ENCODE measurements at regions not wholly inside any gene's neighbourhood (a gene's known extent, or its start where the extent isn't known, plus 50 kb on each side); places are given as distances from the start of the nearest gene placed in this dataset.

DNA sequence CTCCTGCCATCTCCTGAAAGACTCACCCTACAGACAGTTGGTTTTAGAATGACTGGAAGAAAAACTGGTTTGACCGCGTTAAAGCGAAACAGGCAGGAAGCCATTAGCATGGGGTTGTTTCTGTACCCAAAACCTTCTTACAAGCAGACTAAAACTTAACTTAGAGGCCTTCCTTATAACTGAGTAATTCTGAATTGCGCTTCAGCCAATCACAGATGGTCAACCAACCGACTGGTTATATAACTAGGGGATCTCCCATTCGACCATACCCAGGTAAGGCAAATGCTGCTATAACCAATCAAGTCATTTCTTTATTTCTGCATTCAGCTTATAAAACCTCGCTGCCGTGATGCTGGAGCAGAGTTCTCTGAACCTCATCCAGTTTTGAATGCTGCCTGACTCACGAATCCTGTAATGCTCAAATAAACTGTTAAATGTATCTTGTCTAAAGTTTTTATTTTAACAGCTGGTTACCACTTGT, 87.8 kb upstream of the DRD2 start:
- TF ChIP-seq POLR2AphosphoS5 (IDR thresholded peaks at IDR 0.05; ENCODE audit: low read depth, low read length) (no peak), CTCF (IDR thresholded peaks at IDR 0.05) (no peak), TCF7L2 (IDR thresholded peaks at IDR 0.05; ENCODE audit: low read depth, low read length) (no peak), SIN3A (IDR thresholded peaks at IDR 0.05; ENCODE audit: borderline replicate concordance, insufficient read depth, low read depth, low read length) (no peak)
- TF ChIP-seq, protein P1, sequence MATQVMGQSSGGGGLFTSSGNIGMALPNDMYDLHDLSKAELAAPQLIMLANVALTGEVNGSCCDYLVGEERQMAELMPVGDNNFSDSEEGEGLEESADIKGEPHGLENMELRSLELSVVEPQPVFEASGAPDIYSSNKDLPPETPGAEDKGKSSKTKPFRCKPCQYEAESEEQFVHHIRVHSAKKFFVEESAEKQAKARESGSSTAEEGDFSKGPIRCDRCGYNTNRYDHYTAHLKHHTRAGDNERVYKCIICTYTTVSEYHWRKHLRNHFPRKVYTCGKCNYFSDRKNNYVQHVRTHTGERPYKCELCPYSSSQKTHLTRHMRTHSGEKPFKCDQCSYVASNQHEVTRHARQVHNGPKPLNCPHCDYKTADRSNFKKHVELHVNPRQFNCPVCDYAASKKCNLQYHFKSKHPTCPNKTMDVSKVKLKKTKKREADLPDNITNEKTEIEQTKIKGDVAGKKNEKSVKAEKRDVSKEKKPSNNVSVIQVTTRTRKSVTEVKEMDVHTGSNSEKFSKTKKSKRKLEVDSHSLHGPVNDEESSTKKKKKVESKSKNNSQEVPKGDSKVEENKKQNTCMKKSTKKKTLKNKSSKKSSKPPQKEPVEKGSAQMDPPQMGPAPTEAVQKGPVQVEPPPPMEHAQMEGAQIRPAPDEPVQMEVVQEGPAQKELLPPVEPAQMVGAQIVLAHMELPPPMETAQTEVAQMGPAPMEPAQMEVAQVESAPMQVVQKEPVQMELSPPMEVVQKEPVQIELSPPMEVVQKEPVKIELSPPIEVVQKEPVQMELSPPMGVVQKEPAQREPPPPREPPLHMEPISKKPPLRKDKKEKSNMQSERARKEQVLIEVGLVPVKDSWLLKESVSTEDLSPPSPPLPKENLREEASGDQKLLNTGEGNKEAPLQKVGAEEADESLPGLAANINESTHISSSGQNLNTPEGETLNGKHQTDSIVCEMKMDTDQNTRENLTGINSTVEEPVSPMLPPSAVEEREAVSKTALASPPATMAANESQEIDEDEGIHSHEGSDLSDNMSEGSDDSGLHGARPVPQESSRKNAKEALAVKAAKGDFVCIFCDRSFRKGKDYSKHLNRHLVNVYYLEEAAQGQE (IDR thresholded peaks at IDR 0.05; ENCODE audit: insufficient read depth in 1 of 2, low read depth in 2 of 2, low read length in 1 of 2), result no peak
